ENCODE measurements at regions not wholly inside any gene's neighbourhood (a gene's known extent, or its start where the extent isn't known, plus 50 kb on each side); places are given as distances from the start of the nearest gene placed in this dataset.

DNA sequence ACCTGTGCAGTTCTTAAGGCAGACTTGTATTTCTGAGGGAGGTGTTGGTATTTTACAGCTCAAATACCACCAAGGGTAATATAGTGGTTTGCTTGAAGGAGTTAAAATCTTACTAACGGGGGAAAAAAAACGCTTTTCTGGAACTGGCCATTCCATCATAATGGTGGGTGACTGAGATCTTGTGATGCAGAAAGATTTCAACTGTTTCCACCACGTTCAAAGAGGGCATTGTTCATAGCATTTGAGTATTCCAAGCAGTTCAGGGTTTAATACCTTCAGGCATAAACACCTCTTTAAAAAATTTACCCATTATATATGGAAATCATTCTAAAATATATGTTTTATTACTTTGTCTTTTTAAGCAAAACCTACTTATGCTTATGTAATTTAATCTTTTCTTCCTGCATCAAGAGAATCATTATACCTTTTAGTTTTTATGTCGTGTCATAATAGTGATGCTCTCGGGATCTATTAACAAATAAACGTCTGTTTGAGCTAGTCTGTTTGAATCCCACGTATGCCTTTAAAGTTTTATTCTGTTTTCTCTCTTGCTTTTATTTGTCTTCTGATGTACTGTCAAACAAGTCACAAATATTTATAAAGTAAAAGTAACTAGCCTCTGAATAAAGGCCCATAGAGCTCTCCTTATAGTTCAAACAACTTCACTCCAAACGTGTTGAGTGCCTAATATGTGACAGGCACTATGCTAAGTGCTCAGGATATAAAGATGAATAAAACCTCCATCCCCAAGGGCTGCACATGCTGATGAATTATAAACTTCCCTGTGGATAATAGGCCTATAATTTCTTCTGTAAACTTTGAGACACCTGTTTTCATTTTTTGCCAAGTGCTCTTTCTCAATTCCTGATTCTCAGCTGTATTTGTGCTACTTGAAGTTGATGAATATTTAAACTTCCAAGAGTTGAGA, 298.8 kb upstream of the FERMT1 start:
- DNase-seq (ENCODE audit: low read depth), result no peak

DNA sequence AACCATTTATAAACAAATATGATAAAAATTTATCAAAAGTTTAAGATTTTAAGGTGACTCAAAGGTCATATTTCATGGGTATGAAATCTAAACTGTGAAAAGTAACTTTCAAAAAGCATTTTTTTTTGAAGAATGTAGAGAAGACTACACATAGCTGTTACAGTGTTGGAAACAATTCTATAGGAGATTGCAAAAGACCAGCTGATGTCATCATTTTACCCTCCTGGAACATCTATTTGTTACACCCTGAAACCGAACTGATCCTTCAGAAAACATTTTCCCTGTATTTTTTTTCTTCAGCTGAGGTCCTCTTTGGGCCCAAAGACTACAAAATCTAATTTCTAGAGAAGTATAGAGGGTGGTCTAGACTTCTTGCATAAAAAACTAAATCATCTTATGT, 297.5 kb upstream of the FERMT1 start:
- no peak for DNase-seq (ENCODE audit: low read depth)

GRCh38 chr20:6418732-6419131, 295.9 kb upstream of the FERMT1 start:
- no peak for DNase-seq (ENCODE audit: low read depth)

DNA sequence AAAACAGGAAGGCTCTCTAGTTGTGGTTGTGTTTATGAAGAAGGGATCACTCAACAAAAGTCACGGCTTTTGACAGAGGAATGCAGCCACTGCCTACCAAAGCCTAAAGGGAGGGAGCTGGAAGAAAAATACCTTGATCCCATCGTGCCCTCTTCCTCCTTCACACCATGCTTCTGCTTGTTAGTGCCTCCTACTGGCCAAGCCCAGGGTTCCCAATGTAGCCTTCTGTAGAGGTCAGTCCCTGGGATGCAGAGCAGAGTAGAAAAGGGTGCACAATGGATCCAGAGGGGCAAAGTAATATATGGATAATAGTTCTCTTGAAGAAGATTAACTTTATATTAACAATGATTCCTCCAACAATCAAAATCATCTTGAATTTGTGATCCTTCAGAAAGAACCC, 293.5 kb upstream of the FERMT1 start:
- no peak for DNase-seq (ENCODE audit: low read depth)

GRCh38 chr20:6411651-6412050, 288.8 kb upstream of the FERMT1 start:
- no peak for DNase-seq (ENCODE audit: low read depth)

- no peak for DNase-seq (ENCODE audit: low read depth)
These were observed 287.9 kb upstream of the FERMT1 start for GRCh38 chr20:6410721-6411120.

DNA sequence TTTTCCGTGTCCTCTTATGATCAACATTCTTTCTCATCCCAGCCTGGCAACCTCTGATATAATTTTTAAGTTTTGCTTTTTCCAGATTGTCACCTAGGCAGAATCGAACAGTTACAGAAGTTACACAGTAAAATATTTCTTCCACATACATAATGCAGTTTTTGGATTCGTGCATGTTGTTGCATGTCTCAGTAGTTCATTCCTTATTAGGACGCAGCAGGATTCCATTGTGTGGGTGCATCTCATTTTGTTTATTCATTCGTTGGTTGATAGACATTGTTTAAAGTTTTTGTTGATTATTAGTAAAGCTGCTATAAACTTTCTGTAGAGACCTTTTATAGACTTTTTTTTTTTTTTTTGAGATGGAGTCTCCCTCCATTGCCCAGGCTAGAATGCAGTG, 284.3 kb upstream of the FERMT1 start:
- no peak for DNase-seq (ENCODE audit: low read depth)

- no peak for DNase-seq (ENCODE audit: low read depth)
These were observed 279.2 kb upstream of the FERMT1 start for GRCh38 chr20:6401893-6402557.

DNA sequence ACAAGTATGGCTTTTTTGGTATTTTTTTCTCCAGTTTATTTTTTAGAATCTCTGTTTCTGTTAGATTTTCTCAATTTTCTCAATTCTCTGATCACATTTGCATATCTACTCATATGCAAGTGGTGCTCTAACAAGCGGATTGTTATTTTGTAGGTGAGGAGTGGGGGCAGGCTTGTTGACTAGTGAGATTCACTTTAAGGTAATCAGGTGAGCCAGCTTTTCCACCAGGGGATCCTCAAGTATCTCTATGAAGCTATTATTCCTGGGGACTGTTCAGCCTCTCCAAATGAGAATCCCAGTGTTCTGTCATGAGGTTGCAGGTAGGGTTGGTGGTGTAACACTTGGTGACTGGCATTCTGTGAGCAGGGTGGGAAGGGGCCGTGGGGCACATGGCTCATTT, 274.3 kb upstream of the FERMT1 start:
- no peak for DNase-seq (ENCODE audit: low read depth)

DNA sequence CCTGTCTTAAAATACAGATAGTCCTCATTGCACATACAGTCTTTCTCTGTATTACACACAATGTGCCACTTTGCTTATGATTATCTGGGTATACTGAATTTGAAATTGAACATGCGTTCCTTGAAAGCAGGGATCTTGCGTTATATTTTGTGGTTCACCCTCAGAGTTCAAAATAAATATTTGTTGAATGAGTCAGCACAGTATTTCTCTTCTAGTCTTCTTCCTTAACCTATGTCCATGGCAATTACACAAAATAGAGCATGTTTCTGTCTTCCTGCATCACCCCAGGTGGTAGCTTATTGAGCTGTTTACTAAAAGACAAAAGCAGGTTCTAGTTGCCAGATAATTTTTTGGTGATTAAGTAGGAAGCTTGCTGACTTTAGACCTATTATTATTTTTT, 272.9 kb upstream of the FERMT1 start:
- no peak for DNase-seq (ENCODE audit: low read depth)

- DNase-seq (ENCODE audit: low read depth), result no peak
These were observed 265.9 kb upstream of the FERMT1 start for GRCh38 chr20:6388671-6389197.

DNA sequence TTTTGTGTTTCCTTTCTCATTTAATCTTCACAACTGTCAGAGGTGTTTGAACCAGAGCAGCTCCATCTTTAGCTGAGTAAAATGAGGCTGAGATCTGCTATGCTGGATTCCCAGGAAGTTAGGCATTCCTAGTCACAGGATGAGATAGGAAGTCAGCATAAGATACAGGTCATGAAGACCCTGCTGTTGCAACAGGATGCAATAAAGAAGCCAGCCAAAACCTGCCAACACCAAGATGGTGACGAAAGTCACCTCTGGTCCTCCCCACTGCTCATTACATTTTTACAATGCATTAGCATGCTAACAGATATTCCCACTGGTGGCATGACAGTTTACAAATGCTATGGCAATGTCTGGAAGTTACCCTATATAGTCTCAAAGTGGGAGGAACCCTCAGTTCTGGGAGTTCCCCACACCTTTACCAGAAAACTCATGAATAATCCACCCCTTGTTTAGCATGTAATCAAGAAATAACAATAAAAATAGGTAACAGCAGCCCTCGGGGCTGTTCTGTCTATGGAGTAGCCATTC, 262.2 kb upstream of the FERMT1 start:
- no peak for DNase-seq (ENCODE audit: low read depth)

DNA sequence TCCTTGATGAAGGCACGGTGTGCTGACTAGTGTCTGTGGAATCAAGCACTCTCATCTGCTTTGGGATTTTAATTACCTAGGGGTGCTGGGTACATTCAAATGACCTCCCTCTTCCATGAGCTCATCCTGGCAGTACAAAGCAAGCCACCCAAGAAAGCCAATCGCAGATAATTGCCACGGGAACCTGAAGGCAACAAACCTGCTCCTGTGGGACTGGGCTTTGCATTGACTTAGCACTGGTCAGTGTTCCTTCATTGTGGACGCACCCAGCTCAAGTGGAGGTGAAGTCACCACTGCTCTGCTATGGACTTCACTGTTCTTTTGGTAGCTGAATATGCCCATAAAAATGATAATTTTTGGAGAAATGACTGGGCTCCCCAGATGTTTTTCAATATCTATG, 261.6 kb upstream of the FERMT1 start:
- DNase-seq (ENCODE audit: low read depth), result no peak

GRCh38 chr20:6381887-6382286, 259.1 kb upstream of the FERMT1 start:
- DNase-seq (ENCODE audit: low read depth), result peak; percentile 1

DNA sequence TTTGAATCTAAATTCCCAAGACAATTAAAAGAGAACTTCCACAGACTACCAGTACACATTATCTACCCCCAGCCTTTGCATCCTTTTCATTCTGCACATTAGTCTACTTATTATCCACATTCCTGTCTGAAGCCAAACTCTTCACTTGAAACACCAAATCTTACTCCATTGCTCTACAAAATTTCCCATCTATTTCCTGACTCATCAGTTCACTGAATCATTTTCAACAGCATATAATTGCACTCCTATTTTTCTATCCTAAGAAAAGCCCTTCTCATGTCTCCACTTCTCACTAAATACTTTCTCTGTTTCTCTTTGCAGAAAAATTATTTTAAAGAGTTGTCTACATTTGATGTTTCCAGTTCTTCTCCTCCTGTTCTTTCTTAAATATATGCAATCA, 239.4 kb upstream of the FERMT1 start:
- no peak for DNase-seq (ENCODE audit: low read depth)

GRCh38 chr20:6360766-6361165, 237.9 kb upstream of the FERMT1 start:
- no peak for DNase-seq (ENCODE audit: low read depth)

DNA sequence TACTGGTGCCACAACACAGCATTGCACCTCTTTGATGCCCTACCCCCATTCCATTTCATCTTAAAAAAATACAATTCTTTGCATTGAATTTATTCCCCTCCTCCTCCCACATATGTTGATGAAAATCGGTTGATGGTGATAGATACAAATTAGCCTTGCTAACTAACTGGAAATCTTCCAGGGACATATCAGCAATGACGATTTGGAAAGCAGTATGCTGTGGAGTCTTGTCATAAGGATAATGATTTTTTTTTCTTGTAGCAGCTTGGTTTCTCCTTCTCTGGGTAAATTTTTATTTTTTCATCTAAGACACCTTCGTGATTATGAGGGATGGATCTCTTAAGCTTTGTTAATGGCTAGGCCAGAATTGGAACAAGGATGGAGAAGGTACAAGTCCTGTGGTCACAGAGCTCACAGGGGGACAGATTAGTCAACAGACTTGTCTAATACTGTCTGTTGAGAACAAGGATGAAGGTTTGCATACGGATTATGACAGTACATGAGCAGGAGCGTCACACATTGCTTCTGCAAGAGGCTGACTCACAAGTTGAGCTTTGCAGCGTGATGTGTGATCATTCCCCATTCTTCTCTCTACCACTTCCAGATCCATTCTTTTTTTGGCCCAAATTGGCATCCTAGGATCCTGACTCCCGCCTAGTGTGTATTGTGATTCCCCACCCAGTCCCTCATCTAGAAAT, 233.1 kb upstream of the FERMT1 start:
- DNase-seq (ENCODE audit: low read depth), result no peak

DNA sequence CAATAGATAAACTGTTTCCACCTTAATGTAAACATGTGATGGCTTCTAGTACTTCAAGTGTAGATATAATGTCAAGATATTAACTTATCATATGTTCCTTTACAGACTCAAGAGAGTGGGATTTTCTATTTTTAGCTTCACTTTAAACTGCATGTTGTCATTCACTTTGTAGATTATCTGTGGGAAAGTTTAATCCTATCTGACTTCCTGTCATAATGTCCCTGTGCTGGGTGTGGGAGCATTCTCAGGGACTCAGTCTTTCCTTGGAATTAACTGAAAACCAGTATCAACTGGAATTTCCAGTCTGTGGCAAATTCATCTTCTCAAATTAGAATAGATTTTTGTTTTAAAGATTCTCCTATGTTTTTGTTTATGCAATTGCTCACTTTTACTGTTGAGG, 226.1 kb upstream of the FERMT1 start:
- no peak for DNase-seq (ENCODE audit: low read depth)

- no peak for DNase-seq (ENCODE audit: low read depth)
These were observed 225.1 kb upstream of the FERMT1 start for GRCh38 chr20:6347916-6348315.

- no peak for DNase-seq (ENCODE audit: low read depth)
These were observed 218.7 kb upstream of the FERMT1 start for GRCh38 chr20:6341491-6341890.

DNA sequence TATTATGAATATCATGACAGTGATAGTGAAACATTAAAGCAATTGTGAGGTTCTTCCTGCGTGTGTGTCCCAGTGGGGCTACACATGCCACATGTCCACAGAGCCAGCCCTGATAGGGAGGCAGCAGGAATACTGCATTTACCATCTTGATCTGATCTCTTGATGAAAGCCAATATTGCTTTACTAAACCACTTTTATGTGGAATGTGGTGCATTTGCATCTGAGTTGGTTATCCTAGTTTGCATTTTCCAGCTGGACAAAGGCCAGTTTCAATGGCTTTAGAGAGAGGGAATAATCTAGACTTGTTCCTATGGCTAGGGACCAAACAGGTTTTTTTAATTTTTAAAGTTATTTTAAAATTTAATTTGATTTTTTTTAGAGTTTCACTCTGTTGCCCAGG, 216.3 kb upstream of the FERMT1 start:
- no peak for DNase-seq (ENCODE audit: low read depth)

- no peak for DNase-seq (ENCODE audit: low read depth)
These were observed 210.3 kb upstream of the FERMT1 start for GRCh38 chr20:6333110-6333509.

All from EH (cell line).